GM12892 (cell line): ENCODE measurements at regions not wholly inside any gene's neighbourhood (a gene's known extent, or its start where the extent isn't known, plus 50 kb on each side); places are given as distances from the start of the nearest gene placed in this dataset.

ENCODE experiments used
- POLR2A ChIP-seq: IDR thresholded peaks from 2 replicates; pipeline ENCODE4 v1.6.1; 2011; ENCODE audit warnings: low read depth, low read length, control low read depth
- POLR2AphosphoS5 ChIP-seq: IDR thresholded peaks from 2 replicates; pipeline ENCODE4 v1.6.1; 2011; ENCODE audit warnings: low read depth, low read length, control low read depth

DNA sequence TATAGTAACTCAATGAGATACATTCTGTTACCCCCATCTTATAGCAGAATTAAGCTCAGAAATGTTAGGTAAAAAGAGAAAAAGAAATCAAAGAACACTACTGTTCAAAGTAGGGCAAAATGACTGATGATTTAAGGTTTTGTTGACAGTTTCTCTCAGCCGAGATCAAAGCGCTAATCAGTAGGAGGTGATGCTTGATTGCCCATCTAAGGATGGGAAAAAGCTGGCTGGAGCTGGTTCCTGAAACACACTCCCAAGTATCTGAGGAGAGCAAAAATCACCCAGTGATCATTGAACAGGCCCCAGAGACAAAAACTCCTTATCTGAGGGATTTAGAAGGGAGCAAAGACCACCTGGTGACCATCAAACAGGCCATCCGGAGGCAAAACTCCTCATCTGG lies 64.5 kb upstream of the CSF1 start:
- TF ChIP-seq POLR2AphosphoS5 = no peak
- no peak for TF ChIP-seq POLR2A
